ENCODE measurements at regions not wholly inside any gene's neighbourhood (a gene's known extent, or its start where the extent isn't known, plus 50 kb on each side); places are given as distances from the start of the nearest gene placed in this dataset.

DNA sequence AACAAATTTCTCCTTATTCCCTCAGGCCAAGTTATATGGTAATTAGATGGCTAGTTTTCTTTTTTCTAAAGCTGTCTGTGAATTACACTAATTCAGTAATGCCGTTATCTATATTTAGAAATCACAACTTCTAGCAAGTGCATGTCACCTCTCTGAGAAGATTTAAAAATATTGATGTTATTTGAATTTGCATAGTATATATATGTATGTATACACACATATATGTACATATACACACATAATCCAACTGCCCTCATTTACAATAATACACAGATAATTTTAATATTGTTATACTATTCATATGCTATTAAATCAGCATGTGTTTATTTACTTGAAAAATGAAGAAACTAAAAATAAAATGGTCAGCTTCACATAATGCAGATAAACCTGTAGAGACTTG lies 563.9 kb downstream of the SLC16A7 start:
- Histone ChIP-seq H3K27me3 (no peaks in the 10 kb centered on the region), H3K36me3 (no peaks in the 10 kb centered on the region), H3K27ac (no peak overlapping the region), H3K9me3 (no peaks in the 10 kb centered on the region), H3K4me1 (no peaks in the 10 kb centered on the region), H3K4me3 (no peak overlapping the region)
- 86 to 87% methylated on average over 1 of the region's 1 CpG for WGBS, 2 donors
- no peak for DNase-seq (ENCODE audit: low spot score in 2 of 2)
- TF ChIP-seq EP300 (IDR thresholded peaks at IDR 0.05) (no peak), POLR2A (IDR thresholded peaks at IDR 0.05) (no peak)

DNA sequence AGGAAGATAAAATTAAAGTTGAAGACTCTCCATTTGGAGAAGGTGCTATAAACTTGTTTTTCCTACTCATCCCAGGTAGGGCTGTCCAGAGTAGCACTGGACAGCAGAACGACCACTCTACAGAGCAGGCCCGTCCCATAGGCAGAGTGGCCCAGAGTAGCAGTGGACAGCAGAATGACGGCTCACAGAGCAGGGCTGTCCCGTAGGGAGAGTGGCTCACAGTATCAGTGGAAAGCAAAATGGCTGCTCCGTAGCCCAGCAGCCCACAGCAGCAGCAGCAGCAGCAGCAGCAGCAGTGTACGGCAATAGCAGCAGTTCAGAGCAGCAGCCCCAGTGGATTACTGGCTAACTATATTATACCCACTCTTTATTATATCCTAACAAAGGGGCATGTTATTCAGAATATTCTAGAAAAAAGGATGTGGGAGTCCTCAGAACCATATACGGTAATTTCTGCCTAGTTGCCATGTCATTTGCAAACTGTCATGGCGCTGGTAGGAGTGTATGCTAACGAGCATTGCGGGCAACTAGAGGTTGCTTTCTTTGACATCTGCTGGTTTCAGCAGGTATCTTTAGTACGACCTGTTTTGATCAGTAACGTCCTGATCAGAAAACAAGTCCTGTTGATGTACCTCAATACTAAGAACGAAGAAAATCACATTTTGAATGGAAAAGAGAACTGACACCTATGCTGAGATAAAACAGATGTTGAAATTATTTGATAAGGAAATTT lies 567.3 kb downstream of the SLC16A7 start:
- H3K4me3 ChIP-seq: no peak overlapping the region
- 85 to 88% methylated on average over 13 of the region's 13 CpGs for WGBS, 2 donors
- TF ChIP-seq EP300 (IDR thresholded peaks at IDR 0.05) (no peak), POLR2A (IDR thresholded peaks at IDR 0.05) (no peak)
- no peak overlapping the region for H3K27ac ChIP-seq
- DNase-seq (ENCODE audit: low spot score in 2 of 2): no peak
- no peaks in the 10 kb centered on the region for H3K27me3 ChIP-seq
- H3K36me3 ChIP-seq: no peaks in the 10 kb centered on the region
- H3K9me3 ChIP-seq: no peaks in the 10 kb centered on the region
- H3K4me1 ChIP-seq: no peaks in the 10 kb centered on the region

DNA sequence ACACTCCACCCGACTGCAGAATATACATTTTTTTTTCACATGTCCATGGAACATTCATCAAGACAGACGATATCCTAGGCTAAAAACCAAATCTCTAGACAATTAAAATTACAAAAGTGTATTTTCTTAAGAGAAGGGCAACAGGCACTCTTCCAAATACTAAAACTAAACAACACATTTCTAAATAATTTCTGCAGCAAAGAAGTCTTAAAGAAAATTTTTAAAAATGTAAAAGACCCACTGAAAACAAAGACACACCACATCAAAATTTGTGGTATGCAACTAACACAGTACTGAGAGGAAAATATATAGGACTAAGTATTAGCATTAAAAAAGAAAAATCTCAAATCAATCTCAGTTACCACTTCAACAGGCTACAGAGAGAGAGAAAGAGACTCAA lies 570.0 kb downstream of the SLC16A7 start:
- WGBS, 2 donors: 51 to 60% methylated on average over 2 of the region's 2 CpGs
- TF ChIP-seq POLR2A (IDR thresholded peaks at IDR 0.05): no peak
- TF ChIP-seq, protein P1, sequence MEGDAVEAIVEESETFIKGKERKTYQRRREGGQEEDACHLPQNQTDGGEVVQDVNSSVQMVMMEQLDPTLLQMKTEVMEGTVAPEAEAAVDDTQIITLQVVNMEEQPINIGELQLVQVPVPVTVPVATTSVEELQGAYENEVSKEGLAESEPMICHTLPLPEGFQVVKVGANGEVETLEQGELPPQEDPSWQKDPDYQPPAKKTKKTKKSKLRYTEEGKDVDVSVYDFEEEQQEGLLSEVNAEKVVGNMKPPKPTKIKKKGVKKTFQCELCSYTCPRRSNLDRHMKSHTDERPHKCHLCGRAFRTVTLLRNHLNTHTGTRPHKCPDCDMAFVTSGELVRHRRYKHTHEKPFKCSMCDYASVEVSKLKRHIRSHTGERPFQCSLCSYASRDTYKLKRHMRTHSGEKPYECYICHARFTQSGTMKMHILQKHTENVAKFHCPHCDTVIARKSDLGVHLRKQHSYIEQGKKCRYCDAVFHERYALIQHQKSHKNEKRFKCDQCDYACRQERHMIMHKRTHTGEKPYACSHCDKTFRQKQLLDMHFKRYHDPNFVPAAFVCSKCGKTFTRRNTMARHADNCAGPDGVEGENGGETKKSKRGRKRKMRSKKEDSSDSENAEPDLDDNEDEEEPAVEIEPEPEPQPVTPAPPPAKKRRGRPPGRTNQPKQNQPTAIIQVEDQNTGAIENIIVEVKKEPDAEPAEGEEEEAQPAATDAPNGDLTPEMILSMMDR (IDR thresholded peaks at IDR 0.05): no peak
- no peak for TF ChIP-seq EP300 (IDR thresholded peaks at IDR 0.05)
- no peak for DNase-seq (ENCODE audit: low spot score in 2 of 2)
- H3K27me3 ChIP-seq: no peaks in the 10 kb centered on the region
- H3K27ac ChIP-seq: no peak overlapping the region
- no peaks in the 10 kb centered on the region for H3K36me3 ChIP-seq
- H3K4me3 ChIP-seq: no peak overlapping the region
- no peaks in the 10 kb centered on the region for H3K9me3 ChIP-seq
- H3K4me1 ChIP-seq: no peaks in the 10 kb centered on the region

- Histone ChIP-seq H3K4me1 (no peaks in the 10 kb centered on the region), H3K36me3 (no peaks in the 10 kb centered on the region), H3K27ac (no peak overlapping the region), H3K4me3 (no peak overlapping the region), H3K27me3 (no peaks in the 10 kb centered on the region), H3K9me3 (no peaks in the 10 kb centered on the region)
- no peak for DNase-seq (ENCODE audit: low spot score in 2 of 2)
- TF ChIP-seq, protein P1 (IDR thresholded peaks at IDR 0.05): no peak
- no peak for TF ChIP-seq EP300 (IDR thresholded peaks at IDR 0.05)
- no peak for TF ChIP-seq POLR2A (IDR thresholded peaks at IDR 0.05)
- WGBS, 2 donors: 90 to 93% methylated on average over 5 of the region's 5 CpGs
Observed at GRCh38 chr12:60168441-60168840, 572.6 kb downstream of the SLC16A7 start.

DNA sequence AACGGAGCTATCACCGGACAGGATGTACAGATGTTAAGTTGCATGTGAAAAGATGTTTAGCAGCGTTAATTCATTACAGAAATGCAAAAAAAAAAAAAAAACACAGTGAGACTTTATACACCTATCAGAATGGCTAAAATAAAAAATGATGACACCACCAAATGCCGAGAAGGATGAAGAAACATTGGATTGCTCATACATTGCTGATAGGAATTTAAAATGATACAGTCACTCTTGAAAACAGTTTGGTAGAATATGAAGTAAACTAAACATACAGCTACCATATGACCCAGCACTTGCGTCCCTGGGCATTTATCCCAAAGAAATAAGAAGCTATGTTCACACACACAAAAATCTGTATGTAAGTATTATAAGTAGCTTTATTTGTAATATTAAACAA lies 574.1 kb downstream of the SLC16A7 start:
- H3K36me3 ChIP-seq: no peaks in the 10 kb centered on the region
- no peak overlapping the region for H3K4me3 ChIP-seq
- H3K27ac ChIP-seq: no peak overlapping the region
- H3K9me3 ChIP-seq: no peaks in the 10 kb centered on the region
- WGBS, 2 donors: 87 to 94% methylated on average over 5 of the region's 5 CpGs
- TF ChIP-seq EP300 (IDR thresholded peaks at IDR 0.05) (no peak), POLR2A (IDR thresholded peaks at IDR 0.05) (no peak)
- TF ChIP-seq, protein P1 (IDR thresholded peaks at IDR 0.05): no peak
- DNase-seq (ENCODE audit: low spot score in 2 of 2): no peak
- no peaks in the 10 kb centered on the region for H3K4me1 ChIP-seq
- H3K27me3 ChIP-seq: no peaks in the 10 kb centered on the region

DNA sequence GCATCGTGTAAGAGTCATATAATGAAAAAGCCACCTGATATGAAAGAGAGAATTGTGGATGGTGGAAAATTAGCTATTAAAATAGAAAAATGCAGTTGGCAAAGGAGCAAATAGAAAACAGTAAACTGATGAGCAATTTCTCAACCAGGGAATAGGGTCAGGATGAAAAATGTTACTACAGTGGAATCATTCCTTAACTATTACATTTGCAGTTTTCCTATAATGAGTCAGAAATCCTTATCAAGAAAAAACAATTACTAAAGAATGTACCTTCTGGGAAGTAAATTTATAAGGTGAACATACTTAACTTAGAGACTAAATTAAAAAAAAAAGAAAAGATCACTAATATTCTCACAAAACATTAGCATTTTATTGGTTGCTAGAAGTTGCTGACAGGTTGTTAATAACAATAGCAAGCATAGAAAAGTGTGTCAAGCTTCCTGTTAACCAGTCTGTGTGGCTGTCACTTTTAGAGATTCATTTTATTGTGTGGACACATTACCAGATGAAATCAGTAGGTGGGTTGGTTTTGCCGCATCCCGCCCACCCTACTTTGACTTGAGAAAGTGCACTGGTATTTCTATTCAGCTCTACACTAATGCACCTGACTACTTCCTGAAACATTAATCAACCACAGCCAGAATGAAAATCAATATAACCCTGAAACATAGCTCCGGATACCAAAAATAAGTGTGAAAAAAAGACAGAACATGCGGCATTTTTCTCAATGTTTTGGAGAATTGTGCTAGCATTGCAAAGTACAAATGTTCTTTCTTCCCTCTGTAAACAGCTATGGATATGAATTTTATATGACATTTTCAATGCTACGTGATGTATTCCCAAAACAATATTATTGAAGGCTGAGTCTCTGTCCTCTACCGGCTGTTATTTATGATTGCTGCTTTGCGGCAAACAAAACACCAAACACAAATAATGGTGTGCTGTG lies 576.7 kb downstream of the SLC16A7 start:
- Histone ChIP-seq H3K36me3 (no peaks in the 10 kb centered on the region), H3K27me3 (no peaks in the 10 kb centered on the region), H3K27ac (no peak overlapping the region), H3K4me3 (no peak overlapping the region), H3K9me3 (no peaks in the 10 kb centered on the region), H3K4me1 (no peaks in the 10 kb centered on the region)
- WGBS, 2 donors: 42 to 44% methylated on average over 8 of the region's 8 CpGs
- no peak for TF ChIP-seq EP300 (IDR thresholded peaks at IDR 0.05)
- TF ChIP-seq, protein P1 (IDR thresholded peaks at IDR 0.05): no peak
- TF ChIP-seq POLR2A (IDR thresholded peaks at IDR 0.05): no peak
- no peak for DNase-seq (ENCODE audit: low spot score in 2 of 2)
